ENCODE measurements at regions not wholly inside any gene's neighbourhood (a gene's known extent, or its start where the extent isn't known, plus 50 kb on each side); places are given as distances from the start of the nearest gene placed in this dataset.

GRCh38 chr22:27219036-27219435 is 561.6 kb downstream of the MIAT start:
- TF ChIP-seq CTCF (IDR thresholded peaks at IDR 0.05; ENCODE audit: low read length) (no peak), EZH2 (IDR thresholded peaks at IDR 0.05; ENCODE audit: borderline replicate concordance, low read length) (no peak)

All from OCI-LY1 (cell line).